K562 (cell line): ENCODE measurements at regions not wholly inside any gene's neighbourhood (a gene's known extent, or its start where the extent isn't known, plus 50 kb on each side); places are given as distances from the start of the nearest gene placed in this dataset.

Experiments
- ATAC-seq: fragments of 200-7000 bp; cut with Tn5 transposase; 3 replicates; pipeline ENCODE4 v1.9.1; 2020; ENCODE audit warnings: moderate library complexity
- BruUV-seq: library from RNA; stranded (reverse); fragments of 400-500 nt; replicated peaks from 2 replicates; lab custom pipeline; 2021; lab: Mats Ljungman, UMichigan
- CTCF ChIA-PET: fragments of 300-600 bp; formaldehyde crosslinking; extraction: SDS; loops from one replicate; lab custom pipeline; 2021; ENCODE audit warnings: low intra/inter-chr PET ratio; lab: Yijun Ruan, JAX
- POLR2A ChIA-PET: fragments of 300-600, 350-650 bp; sonication (Branson Sonifier 250); formaldehyde crosslinking; extraction: SDS; loops from one replicate; lab custom pipeline; 2021; ENCODE audit warnings: antibody characterized with exemption, inconsistent platforms; lab: Yijun Ruan, JAX
- DNase-seq, 4 experiments: peaks; one replicate each; pipeline versions ENCODE4 v3.0.0 to v3.0.0-alpha.2; 2011 to 2018; ENCODE audit warnings: low spot score in 3 of 4, mixed read lengths in 3 of 4; ENCODE audit errors: extremely low read depth in 1 of 4
- FAIRE-seq: peaks from 2 replicates; lab custom pipeline; 2011; peaks lifted over from hg19 to GRCh38; lab: Jason Lieb, UNC
- H2AFZ ChIP-seq: 2 replicates; pipeline ENCODE4 v1.6.0; 2011; ENCODE audit warnings: low read depth, low read length, control low read depth, inconsistent platforms
- H3K27ac ChIP-seq: fragments of 200-600 bp; 3 replicates; pipeline ENCODE4 v1.8.0; 2011; ENCODE audit warnings: low read depth, mild to moderate bottlenecking, control low read depth, inconsistent platforms, low read length, moderate library complexity, mixed read lengths; ENCODE audit errors: extremely low read depth
- H3K27me3 ChIP-seq, 2 experiments: fragments of 300-600 bp in 1 of 2; 2 replicates in 1 of 2; 3 replicates in 1 of 2; pipeline versions ENCODE4 v1.6.0 to v1.8.0; 2011; ENCODE audit warnings: inconsistent platforms in 2 of 2, low read length in 2 of 2, mild to moderate bottlenecking in 1 of 2, mixed read lengths in 1 of 2, moderate library complexity in 1 of 2; ENCODE audit not compliant: control insufficient read depth in 2 of 2, insufficient read depth in 2 of 2
- H3K36me3 ChIP-seq: fragments of 300-600 bp; 3 replicates; pipeline ENCODE4 v1.8.0; 2011; ENCODE audit warnings: mild to moderate bottlenecking, low read length, inconsistent platforms; ENCODE audit not compliant: control insufficient read depth, insufficient read depth
- H3K4me1 ChIP-seq, 2 experiments: fragments of 200-600 bp in 1 of 2; replicated peaks in 1 of 2; 2 replicates in 1 of 2; 3 replicates in 1 of 2; pipeline versions ENCODE4 v1.5.1 to v1.8.0; 2011; ENCODE audit warnings: inconsistent platforms in 2 of 2, low read length in 2 of 2, mild to moderate bottlenecking in 1 of 2, mixed read lengths in 1 of 2, moderate library complexity in 1 of 2; ENCODE audit not compliant: control insufficient read depth in 2 of 2, insufficient read depth in 2 of 2
- H3K4me2 ChIP-seq: 2 replicates; pipeline ENCODE4 v1.6.1; 2011; ENCODE audit warnings: low read length, control low read depth, inconsistent platforms, mixed read lengths; ENCODE audit not compliant: insufficient read depth
- H3K4me3 ChIP-seq: fragments of 200-600 bp; sonication (generic), shearing (Covaris generic); 2 replicates; pipeline ENCODE4 v1.5.1; 2016; ENCODE audit warnings: control low read depth, inconsistent platforms
- H3K79me2 ChIP-seq: fragments of 200-600 bp; 3 replicates; pipeline ENCODE4 v1.8.0; 2011; ENCODE audit warnings: low read length, inconsistent platforms; ENCODE audit not compliant: control insufficient read depth, insufficient read depth
- H3K9ac ChIP-seq, 2 experiments: 2 replicates each; pipeline versions ENCODE4 v1.6.0 to v1.6.1; 2011; ENCODE audit warnings: low read depth in 2 of 2, low read length in 2 of 2, control low read depth in 1 of 2, inconsistent platforms in 1 of 2, mild to moderate bottlenecking in 1 of 2, mixed read lengths in 1 of 2; ENCODE audit not compliant: insufficient read depth in 1 of 2
- H3K9me1 ChIP-seq: one replicate; pipeline ENCODE4 v1.6.0; 2011; ENCODE audit warnings: inconsistent platforms, mild to moderate bottlenecking, low read length, moderate library complexity; ENCODE audit not compliant: control insufficient read depth, insufficient read depth
- H3K9me3 ChIP-seq: replicated peaks from 2 replicates; pipeline ENCODE4 v1.5.1; 2011; ENCODE audit warnings: low read depth, low read length, inconsistent platforms; ENCODE audit not compliant: control insufficient read depth, insufficient read depth
- H4K20me1 ChIP-seq: replicated peaks from 2 replicates; pipeline ENCODE4 v1.6.1; 2011; ENCODE audit warnings: low read length, inconsistent platforms, mixed read lengths; ENCODE audit not compliant: control insufficient read depth, insufficient read depth
- HCFC1 ChIP-seq: IDR thresholded peaks from 2 replicates; pipeline ENCODE4 v1.6.1; 2012; ENCODE audit warnings: low read depth, low read length, improper control_type of control experiment
- HEY1 ChIP-seq: fragments of 250-450 bp; sonication (Bioruptor Pico); IDR thresholded peaks from 2 replicates; pipeline ENCODE4 v1.5.0; 2020; ENCODE audit warnings: mild to moderate bottlenecking, moderate library complexity, borderline replicate concordance
- NFYB ChIP-seq: IDR thresholded peaks from 2 replicates; pipeline ENCODE4 v1.6.1; 2011; ENCODE audit warnings: mild to moderate bottlenecking, moderate library complexity; ENCODE audit not compliant: insufficient read length; ENCODE audit errors: extremely low read depth
- SIX5 ChIP-seq, 2 experiments: IDR thresholded peaks; 2 replicates each; pipeline ENCODE4 v1.6.1; 2011; ENCODE audit warnings: low read length in 2 of 2, borderline replicate concordance in 1 of 2, low read depth in 1 of 2, mild to moderate bottlenecking in 1 of 2, moderate library complexity in 1 of 2; ENCODE audit not compliant: insufficient read depth in 1 of 2
- ZFP36 ChIP-seq: fragments of 150-350 bp; IDR thresholded peaks from 2 replicates; pipeline ENCODE4 v1.6.1; 2018; ENCODE audit warnings: low read length, low read depth; ENCODE audit not compliant: partially characterized antibody
- ZNF449 ChIP-seq: fragments of 250-450 bp; sonication (Bioruptor Pico); IDR thresholded peaks from 2 replicates; pipeline ENCODE4 v1.8.0; 2022; ENCODE audit warnings: moderate library complexity, mild to moderate bottlenecking, inconsistent platforms
- ZNF707 ChIP-seq: fragments of 250-450 bp; sonication (Bioruptor Pico); conservative IDR thresholded peaks from 2 replicates; pipeline ENCODE4 v1.8.0; 2022; ENCODE audit warnings: inconsistent platforms, mild to moderate bottlenecking, moderate library complexity
- ZSCAN32 ChIP-seq: fragments of 450-650 bp; formaldehyde crosslinking; IDR thresholded peaks from 2 replicates; pipeline ENCODE4 v1.4.0; 2020; ENCODE audit warnings: mild to moderate bottlenecking, moderate library complexity
- WGBS: fragments of 100-300 bp; shearing (Covaris generic); methylation state at CpG from one replicate; pipeline ENCODE4 v1.1.6; 2016; ENCODE audit warnings: low coverage, mixed read lengths; ENCODE audit not compliant: insufficient coverage; ENCODE audit errors: missing lambda C conversion rate; 5-methylcytosine and 5-hydroxymethylcytosine counted together
- in situ Hi-C: fragments of 300-500 bp; cut with MboI; formaldehyde crosslinking; loops from 4 replicates; pipeline ENCODE4 v1.15.0; 2018; ENCODE audit warnings: inconsistent platforms, mixed read lengths
- intact Hi-C: fragments of 100-400 bp; cut with micrococcal nuclease; formaldehyde crosslinking; loops from 2 replicates; pipeline ENCODE4 v1.14.2; 2022

- H3K27me3 ChIP-seq = no peaks in the 10 kb centered on the region
- H3K27ac ChIP-seq = no peak overlapping the region
- H3K4me3 ChIP-seq = no peak overlapping the region
- no peaks in the 10 kb centered on the region for H4K20me1 ChIP-seq
- BruUV-seq = no TSS peak
- CTCF ChIA-PET = no interaction called here
- no peak overlapping the region for H3K4me2 ChIP-seq
- intact Hi-C loops = no loop called here
- H2AFZ ChIP-seq = no peak overlapping the region
- peaks cover 0 to under 1% of the 10 kb centered on the region in 2 experiments; a peak in 1 of 5 replicates for H3K4me1 ChIP-seq
- H3K9me3 ChIP-seq = no peaks in the 10 kb centered on the region
- no peaks in the 10 kb centered on the region for H3K9me1 ChIP-seq
- ATAC-seq (no peak), DNase-seq (no peak), FAIRE-seq (no peak)
- POLR2A ChIA-PET = no interaction called here
- in situ Hi-C loops = no loop called here
- H3K79me2 ChIP-seq = no peaks in the 10 kb centered on the region
- no peaks in the 10 kb centered on the region for H3K36me3 ChIP-seq
- TF ChIP-seq SIX5 (IDR thresholded peaks at IDR 0.05; ENCODE audit: borderline replicate concordance in 1 of 2, insufficient read depth in 1 of 2, low read depth in 1 of 2, low read length in 2 of 2) (no peak), NFYB (no peak), ZNF449 (CRISPR knock-in tag) (no peak), HEY1 (CRISPR knock-in tag) (no peak), ZSCAN32 (CRISPR knock-in tag) (no peak), HCFC1 (no peak), ZNF707 (CRISPR knock-in tag) (no peak), ZFP36 (peak; percentile 76)
- WGBS = 78% methylated on average over 3 of the region's 3 CpGs
- H3K9ac ChIP-seq = peak overlapping the region in 1 of 2 experiments; percentile 26; a peak in 1 of 4 replicates
Measured at GRCh38 chr5:135091286-135091685, 57.3 kb upstream of the PITX1 start.
